ENCODE measurements at regions not wholly inside any gene's neighbourhood (a gene's known extent, or its start where the extent isn't known, plus 50 kb on each side); places are given as distances from the start of the nearest gene placed in this dataset.
A peak's percentile ranks its signal among the peaks of the same experiment; 100 is the strongest.
"Not testable (repeated sequence)": the region's sequence is repeated elsewhere in the genome, so short reads cannot be mapped to it uniquely, and the experiment has no call there.

DNA sequence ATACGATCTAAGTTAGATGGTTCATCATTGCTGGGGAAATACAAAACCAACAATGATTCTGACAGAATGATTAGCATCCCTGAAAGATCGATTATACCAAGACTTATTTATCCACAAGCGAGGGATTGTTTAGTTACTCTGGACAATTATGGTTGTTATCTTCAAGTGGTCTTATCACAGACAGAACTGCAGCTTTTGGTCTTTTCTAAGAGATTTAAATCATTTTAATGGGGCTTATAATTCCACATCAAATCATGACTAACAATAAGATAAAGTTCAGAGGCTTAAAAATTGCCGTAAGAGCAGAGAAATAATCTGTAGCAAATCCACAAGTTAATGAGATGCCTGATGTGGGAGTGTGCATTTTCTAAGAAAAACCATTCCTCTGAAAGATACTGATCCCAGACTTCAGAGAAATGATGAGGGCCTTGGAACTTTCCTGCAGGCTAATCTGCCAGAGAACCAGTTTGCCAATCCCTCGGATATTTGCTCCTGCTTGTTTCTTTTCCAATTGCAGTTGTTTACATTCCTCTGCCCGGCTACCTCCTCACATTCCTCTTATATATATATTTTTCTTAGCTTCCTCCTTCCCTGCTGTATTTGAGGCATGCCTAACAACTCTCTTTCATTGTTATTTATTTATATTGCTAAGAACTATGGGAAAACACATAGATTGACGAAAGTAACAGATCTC lies 134.8 kb downstream of the BACH1 start:
- FAIRE-seq: no peak
- no peak for DNase-seq
- Histone ChIP-seq H3K4me1 (ENCODE audit: control insufficient read depth in 3 of 3, insufficient read depth in 2 of 3, low read depth in 1 of 3, low read length in 2 of 3) (no peaks in the 10 kb centered on the region), H3K27ac (ENCODE audit: low read depth in 1 of 3, low read length in 2 of 3) (no peak overlapping the region), H3K4me3 (ENCODE audit: low read depth in 1 of 3, low read length in 3 of 3) (no peak overlapping the region), H3K36me3 (ENCODE audit: control insufficient read depth in 3 of 3, insufficient read depth in 2 of 3, low read depth in 1 of 3, low read length in 3 of 3) (no peaks in the 10 kb centered on the region), H3K27me3 (ENCODE audit: control insufficient read depth in 3 of 3, insufficient read depth in 3 of 3, low read length in 3 of 3) (no peaks in the 10 kb centered on the region), H3K9me3 (ENCODE audit: control insufficient read depth in 2 of 2, insufficient read depth in 1 of 2, low read depth in 1 of 2, low read length in 1 of 2) (no peaks in the 10 kb centered on the region)
- 62 to 65% (median 65%) methylated on average over 7 of the region's 7 CpGs for WGBS, 3 donors

DNA sequence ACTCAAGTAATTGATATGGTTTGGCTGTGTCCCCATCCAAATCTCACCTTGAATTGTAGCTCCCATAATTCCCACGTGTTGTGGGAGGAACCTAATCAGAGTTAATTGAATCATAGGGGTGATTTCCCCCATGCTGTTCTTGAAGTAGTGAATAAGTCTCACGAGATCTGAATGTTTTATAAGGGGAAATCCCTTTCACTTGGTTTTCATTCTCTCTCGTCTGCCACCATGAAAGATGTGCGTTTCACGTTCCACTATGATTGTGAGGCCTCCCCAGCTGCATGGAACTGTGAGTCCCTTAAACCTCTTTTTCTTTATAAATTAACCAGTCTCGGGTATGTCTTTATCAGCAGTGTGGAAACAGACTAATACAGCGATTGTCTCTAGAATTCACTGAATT lies 135.4 kb downstream of the BACH1 start:
- no peak for DNase-seq
- no peaks in the 10 kb centered on the region for H3K4me1 ChIP-seq (ENCODE audit: control insufficient read depth in 3 of 3, insufficient read depth in 2 of 3, low read depth in 1 of 3, low read length in 2 of 3)
- H3K27ac ChIP-seq (ENCODE audit: low read depth in 1 of 3, low read length in 2 of 3): no peak overlapping the region
- H3K4me3 ChIP-seq (ENCODE audit: low read depth in 1 of 3, low read length in 3 of 3): no peak overlapping the region
- no peaks in the 10 kb centered on the region for H3K27me3 ChIP-seq (ENCODE audit: control insufficient read depth in 3 of 3, insufficient read depth in 3 of 3, low read length in 3 of 3)
- no peaks in the 10 kb centered on the region for H3K36me3 ChIP-seq (ENCODE audit: control insufficient read depth in 3 of 3, insufficient read depth in 2 of 3, low read depth in 1 of 3, low read length in 3 of 3)
- H3K9me3 ChIP-seq (ENCODE audit: control insufficient read depth in 2 of 2, insufficient read depth in 1 of 2, low read depth in 1 of 2, low read length in 1 of 2): no peaks in the 10 kb centered on the region
- FAIRE-seq: no peak
- 65 to 74% (median 72%) methylated on average over 7 of the region's 7 CpGs for WGBS, 3 donors

DNA sequence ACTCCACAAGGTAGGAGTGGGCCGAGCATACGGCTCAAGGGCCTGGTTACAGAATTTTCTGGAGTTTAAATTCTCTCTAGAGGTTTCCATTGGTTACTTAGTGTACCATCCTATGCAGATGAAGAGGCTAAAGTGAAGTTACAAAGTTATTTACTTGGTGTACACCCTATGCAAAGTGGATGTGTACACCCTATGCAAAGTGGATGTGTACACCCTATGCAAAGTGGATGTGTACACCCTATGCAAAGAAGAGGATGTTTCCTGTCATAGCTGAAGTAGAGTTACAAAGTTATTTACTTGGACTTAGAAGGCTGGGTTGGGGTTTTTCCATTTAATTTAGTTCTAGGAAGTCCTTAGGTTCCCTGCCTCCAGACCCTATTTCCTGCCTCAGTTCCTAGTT lies 136.3 kb downstream of the BACH1 start:
- H3K36me3 ChIP-seq (ENCODE audit: control insufficient read depth in 3 of 3, insufficient read depth in 2 of 3, low read depth in 1 of 3, low read length in 3 of 3); H3K4me1 ChIP-seq (ENCODE audit: control insufficient read depth in 3 of 3, insufficient read depth in 2 of 3, low read depth in 1 of 3, low read length in 2 of 3); H3K27ac ChIP-seq (ENCODE audit: low read depth in 1 of 3, low read length in 2 of 3); FAIRE-seq; DNase-seq; H3K27me3 ChIP-seq (ENCODE audit: control insufficient read depth in 3 of 3, insufficient read depth in 3 of 3, low read length in 3 of 3); H3K9me3 ChIP-seq (ENCODE audit: control insufficient read depth in 2 of 2, insufficient read depth in 1 of 2, low read depth in 1 of 2, low read length in 1 of 2); H3K4me3 ChIP-seq (ENCODE audit: low read depth in 1 of 3, low read length in 3 of 3): not testable (repeated sequence)
- 95 to 100% (median 99%) methylated on average over 2 of the region's 2 CpGs for WGBS, 3 donors

DNA sequence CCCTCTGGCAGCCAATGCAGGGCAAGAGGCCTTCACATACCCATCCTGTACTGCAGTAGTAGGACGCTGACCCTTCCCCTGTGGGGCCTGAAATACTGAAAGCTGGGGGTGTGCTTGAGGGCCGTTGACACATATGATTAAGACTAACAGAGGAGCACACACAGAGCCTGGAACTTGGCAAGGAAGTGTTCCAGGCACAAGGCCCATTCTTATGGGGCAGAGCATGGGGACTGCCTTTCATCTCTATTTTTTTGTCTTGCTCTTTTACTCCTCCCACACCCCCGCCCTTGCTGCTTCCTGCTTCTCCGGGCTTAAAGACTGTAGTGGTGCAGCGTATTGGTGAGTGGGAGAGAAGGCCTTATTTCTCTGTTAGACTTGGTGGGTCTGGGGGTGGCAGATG lies 137.4 kb downstream of the BACH1 start:
- Histone ChIP-seq H3K36me3 (ENCODE audit: control insufficient read depth in 3 of 3, insufficient read depth in 2 of 3, low read depth in 1 of 3, low read length in 3 of 3) (no peaks in the 10 kb centered on the region), H3K9me3 (ENCODE audit: control insufficient read depth in 2 of 2, insufficient read depth in 1 of 2, low read depth in 1 of 2, low read length in 1 of 2) (no peaks in the 10 kb centered on the region), H3K4me1 (ENCODE audit: control insufficient read depth in 3 of 3, insufficient read depth in 2 of 3, low read depth in 1 of 3, low read length in 2 of 3) (no peaks in the 10 kb centered on the region), H3K4me3 (ENCODE audit: low read depth in 1 of 3, low read length in 3 of 3) (no peak overlapping the region), H3K27ac (ENCODE audit: low read depth in 1 of 3, low read length in 2 of 3) (no peak overlapping the region), H3K27me3 (ENCODE audit: control insufficient read depth in 3 of 3, insufficient read depth in 3 of 3, low read length in 3 of 3) (no peaks in the 10 kb centered on the region)
- DNase-seq: peak in 1 of 2 donors; percentile 16
- WGBS, 3 donors: 72 to 78% (median 77%) methylated on average over 5 of the region's 5 CpGs
- FAIRE-seq: no peak

DNA sequence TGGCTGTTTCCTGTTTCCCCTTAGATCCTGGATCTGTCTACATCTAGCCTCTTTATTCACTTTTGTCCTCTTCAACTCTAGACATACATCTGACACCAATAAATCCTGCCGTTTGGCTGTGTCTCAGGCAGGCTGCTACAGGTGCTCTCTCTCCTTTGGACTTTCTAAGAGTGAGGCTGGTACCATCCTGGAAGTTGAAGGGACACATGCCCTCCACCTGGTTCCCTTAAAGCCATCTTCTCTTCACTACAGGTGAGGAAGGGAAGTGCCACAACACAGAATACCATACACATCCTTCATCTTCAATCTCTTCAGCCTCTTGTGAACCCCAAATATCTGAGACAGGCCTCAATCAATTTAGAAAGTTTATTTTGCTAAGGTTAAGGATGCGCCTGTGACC lies 137.9 kb downstream of the BACH1 start:
- H3K27ac ChIP-seq (ENCODE audit: low read depth in 1 of 3, low read length in 2 of 3): no peak overlapping the region
- no peaks in the 10 kb centered on the region for H3K36me3 ChIP-seq (ENCODE audit: control insufficient read depth in 3 of 3, insufficient read depth in 2 of 3, low read depth in 1 of 3, low read length in 3 of 3)
- H3K9me3 ChIP-seq (ENCODE audit: control insufficient read depth in 2 of 2, insufficient read depth in 1 of 2, low read depth in 1 of 2, low read length in 1 of 2): no peaks in the 10 kb centered on the region
- no peaks in the 10 kb centered on the region for H3K27me3 ChIP-seq (ENCODE audit: control insufficient read depth in 3 of 3, insufficient read depth in 3 of 3, low read length in 3 of 3)
- FAIRE-seq (no peak), DNase-seq (no peak)
- H3K4me3 ChIP-seq (ENCODE audit: low read depth in 1 of 3, low read length in 3 of 3): no peak overlapping the region
- H3K4me1 ChIP-seq (ENCODE audit: control insufficient read depth in 3 of 3, insufficient read depth in 2 of 3, low read depth in 1 of 3, low read length in 2 of 3): no peaks in the 10 kb centered on the region
- WGBS, 3 donors: 81 to 86% (median 83%) methylated on average over 2 of the region's 2 CpGs

DNA sequence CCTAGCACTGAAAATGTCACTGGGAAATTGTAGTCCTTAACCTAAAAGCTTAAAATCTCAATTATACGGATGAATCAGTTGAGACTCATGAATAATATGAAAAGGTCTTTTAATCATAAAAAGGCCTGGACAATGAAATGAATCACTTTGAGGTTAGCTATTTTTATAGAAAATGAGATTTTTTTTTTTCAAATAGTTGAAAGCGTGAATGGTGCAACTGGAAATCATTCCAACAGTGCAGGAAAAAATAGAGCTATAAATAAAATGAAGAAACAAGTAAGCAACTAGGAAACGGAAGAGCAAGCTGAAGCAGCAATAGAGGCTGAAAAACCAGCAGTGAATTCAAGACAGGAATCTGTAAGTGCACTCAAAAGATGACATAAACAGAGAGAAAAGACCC lies 142.9 kb downstream of the BACH1 start:
- H3K4me3 ChIP-seq (ENCODE audit: low read depth in 1 of 3, low read length in 3 of 3): no peak overlapping the region
- FAIRE-seq (no peak), DNase-seq (no peak)
- H3K27ac ChIP-seq (ENCODE audit: low read depth in 1 of 3, low read length in 2 of 3): no peak overlapping the region
- WGBS, 3 donors: 75 to 90% (median 88%) methylated on average over 3 of the region's 3 CpGs
- no peaks in the 10 kb centered on the region for H3K9me3 ChIP-seq (ENCODE audit: control insufficient read depth in 2 of 2, insufficient read depth in 1 of 2, low read depth in 1 of 2, low read length in 1 of 2)
- no peaks in the 10 kb centered on the region for H3K4me1 ChIP-seq (ENCODE audit: control insufficient read depth in 3 of 3, insufficient read depth in 2 of 3, low read depth in 1 of 3, low read length in 2 of 3)
- H3K36me3 ChIP-seq (ENCODE audit: control insufficient read depth in 3 of 3, insufficient read depth in 2 of 3, low read depth in 1 of 3, low read length in 3 of 3): no peaks in the 10 kb centered on the region
- H3K27me3 ChIP-seq (ENCODE audit: control insufficient read depth in 3 of 3, insufficient read depth in 3 of 3, low read length in 3 of 3): no peaks in the 10 kb centered on the region

DNA sequence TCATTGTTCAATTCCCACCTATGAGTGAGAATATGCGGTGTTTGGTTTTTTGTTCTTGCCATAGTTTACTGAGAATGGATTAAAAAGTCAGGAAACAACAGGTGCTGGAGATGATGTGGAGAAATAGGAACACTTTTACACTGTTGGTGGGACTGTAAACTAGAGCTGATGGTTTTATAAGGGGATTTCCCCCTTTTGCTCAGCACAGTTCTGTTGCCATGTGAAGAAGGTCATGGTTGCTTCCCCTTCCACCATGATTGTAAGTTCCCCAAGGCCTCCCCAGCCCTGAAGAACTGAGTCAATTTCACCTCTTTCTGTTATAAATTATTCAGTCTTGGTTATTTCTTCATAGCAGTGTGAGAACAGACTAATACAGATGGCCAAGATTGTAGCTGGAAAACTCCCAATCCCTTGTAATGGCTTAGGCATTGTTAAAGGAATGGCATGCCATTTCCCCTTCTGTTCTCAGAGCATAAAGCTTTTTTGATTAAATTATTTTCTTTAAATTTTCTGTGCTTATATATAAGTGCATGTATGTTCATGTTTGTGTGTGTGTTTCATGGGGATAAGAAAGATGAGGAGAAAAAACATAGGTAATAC lies 144.8 kb downstream of the BACH1 start:
- no peaks in the 10 kb centered on the region for H3K27me3 ChIP-seq (ENCODE audit: control insufficient read depth in 3 of 3, insufficient read depth in 3 of 3, low read length in 3 of 3)
- WGBS, 3 donors: 93 to 97% (median 95%) methylated on average over 1 of the region's 1 CpG
- H3K4me3 ChIP-seq (ENCODE audit: low read depth in 1 of 3, low read length in 3 of 3): no peak overlapping the region
- DNase-seq: no peak
- H3K4me1 ChIP-seq (ENCODE audit: control insufficient read depth in 3 of 3, insufficient read depth in 2 of 3, low read depth in 1 of 3, low read length in 2 of 3): no peaks in the 10 kb centered on the region
- peaks cover 0 to 2% of the 10 kb centered on the region in 2 donors for H3K9me3 ChIP-seq (ENCODE audit: control insufficient read depth in 2 of 2, insufficient read depth in 1 of 2, low read depth in 1 of 2, low read length in 1 of 2)
- no peak for FAIRE-seq
- H3K36me3 ChIP-seq (ENCODE audit: control insufficient read depth in 3 of 3, insufficient read depth in 2 of 3, low read depth in 1 of 3, low read length in 3 of 3): no peaks in the 10 kb centered on the region
- H3K27ac ChIP-seq (ENCODE audit: low read depth in 1 of 3, low read length in 2 of 3): no peak overlapping the region

DNA sequence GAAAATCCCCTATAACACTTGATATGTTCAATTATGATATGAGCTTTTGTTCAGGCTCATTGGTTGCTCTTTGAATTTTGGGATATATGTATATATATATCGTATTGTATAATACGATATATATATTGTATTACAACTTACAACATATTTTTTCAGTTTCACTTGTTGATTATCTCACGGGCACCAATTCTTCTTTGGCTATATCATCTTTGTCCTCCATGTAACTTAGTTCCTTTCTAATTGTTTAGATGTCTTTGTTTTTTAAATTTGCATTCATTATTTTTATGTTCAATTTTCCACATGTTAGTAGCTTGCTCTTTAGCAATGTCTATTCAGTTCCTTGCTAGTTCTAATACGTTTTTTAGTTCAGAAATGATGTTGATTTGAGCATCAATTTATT lies 150.0 kb downstream of the BACH1 start:
- FAIRE-seq (no peak), DNase-seq (no peak)
- Histone ChIP-seq H3K4me1 (ENCODE audit: control insufficient read depth in 3 of 3, insufficient read depth in 2 of 3, low read depth in 1 of 3, low read length in 2 of 3) (no peaks in the 10 kb centered on the region), H3K27ac (ENCODE audit: low read depth in 1 of 3, low read length in 2 of 3) (no peak overlapping the region), H3K4me3 (ENCODE audit: low read depth in 1 of 3, low read length in 3 of 3) (no peak overlapping the region), H3K27me3 (ENCODE audit: control insufficient read depth in 3 of 3, insufficient read depth in 3 of 3, low read length in 3 of 3) (no peaks in the 10 kb centered on the region), H3K9me3 (ENCODE audit: control insufficient read depth in 2 of 2, insufficient read depth in 1 of 2, low read depth in 1 of 2, low read length in 1 of 2) (peaks cover 0 to 2% of the 10 kb centered on the region in 2 donors), H3K36me3 (ENCODE audit: control insufficient read depth in 3 of 3, insufficient read depth in 2 of 3, low read depth in 1 of 3, low read length in 3 of 3) (no peaks in the 10 kb centered on the region)
- 70 to 88% (median 83%) methylated on average over 4 of the region's 4 CpGs for WGBS, 3 donors
